Muscle layer of colon (tissue), 2 donors: ENCODE measurements at regions not wholly inside any gene's neighbourhood (a gene's known extent, or its start where the extent isn't known, plus 50 kb on each side); places are given as distances from the start of the nearest gene placed in this dataset.
"Not testable (repeated sequence)": the region's sequence is repeated elsewhere in the genome, so short reads cannot be mapped to it uniquely, and the experiment has no call there.

Experiments used
- H3K27ac ChIP-seq: one replicate; pipeline ENCODE4 v1.7.0; 2013; ENCODE audit warnings: low read depth, mild to moderate bottlenecking, low read length, moderate library complexity
- H3K27me3 ChIP-seq, 2 donors: one replicate each; pipeline ENCODE4 v1.7.0; 2013; ENCODE audit warnings: low read length in 2 of 2, mild to moderate bottlenecking in 2 of 2; ENCODE audit not compliant: insufficient read depth in 2 of 2, control insufficient read depth in 1 of 2
- H3K36me3 ChIP-seq: one replicate; pipeline ENCODE4 v1.7.0; 2013; ENCODE audit warnings: mild to moderate bottlenecking, low read length; ENCODE audit not compliant: insufficient read depth
- H3K4me1 ChIP-seq: one replicate; pipeline ENCODE4 v1.7.0; 2013; ENCODE audit warnings: mild to moderate bottlenecking, low read length; ENCODE audit not compliant: insufficient read depth
- H3K4me3 ChIP-seq, 2 donors: one replicate each; pipeline ENCODE4 v1.7.0; 2013; ENCODE audit warnings: low read length in 2 of 2, low read depth in 1 of 2, mild to moderate bottlenecking in 1 of 2, moderate library complexity in 1 of 2
- H3K9ac ChIP-seq: one replicate; pipeline ENCODE4 v1.7.0; 2013; ENCODE audit warnings: low read length
- H3K9me3 ChIP-seq: one replicate; pipeline ENCODE4 v1.7.0; 2013; ENCODE audit warnings: mild to moderate bottlenecking, low read length
- donor health status: abdominal sarcoma.
- donor health status: Adenocarcinoma of cecum.

DNA sequence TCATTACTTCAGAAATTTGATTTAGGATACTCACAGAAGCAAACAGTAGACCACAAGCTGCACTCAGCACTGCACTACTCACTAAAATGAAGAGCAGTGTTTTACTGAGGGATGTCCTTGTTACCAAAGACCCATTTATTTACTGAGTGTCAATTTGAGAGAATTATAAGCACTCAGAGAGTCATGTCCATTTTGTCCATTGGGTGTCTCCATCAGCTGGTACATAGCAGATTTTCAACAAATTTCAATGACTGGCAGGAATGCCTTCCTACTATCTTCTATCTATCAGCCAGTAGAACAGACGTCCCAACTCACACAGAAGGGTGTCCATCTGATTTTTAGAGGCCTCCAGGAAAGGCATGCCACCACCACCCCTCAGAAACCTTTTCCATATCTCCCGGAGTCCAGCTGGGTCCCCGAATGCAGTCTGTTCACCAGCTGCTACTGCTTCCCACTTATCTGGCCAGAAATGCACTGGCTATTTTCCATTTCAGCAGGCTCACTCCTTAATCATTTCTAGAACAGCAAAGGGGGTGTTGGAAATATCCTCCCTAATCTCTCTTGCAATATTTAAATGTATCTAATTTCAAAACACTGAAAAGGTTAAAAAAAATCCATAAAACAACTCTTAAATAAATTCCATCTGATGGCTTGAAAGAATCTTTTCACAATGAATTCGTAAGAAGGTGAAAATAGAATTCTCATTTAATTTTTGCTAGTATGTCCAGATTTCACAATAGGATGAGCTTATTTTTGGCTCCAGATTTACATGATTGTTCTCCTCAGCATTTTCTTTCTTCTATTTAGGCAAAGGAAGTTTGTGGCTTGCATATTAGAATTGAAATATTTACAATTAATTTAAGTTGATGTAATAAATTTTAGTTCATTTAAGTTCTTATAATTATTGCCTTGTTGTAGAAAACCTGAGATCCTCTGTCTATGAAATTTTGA is 1164.0 kb upstream of the CELF2 start:
- Histone ChIP-seq H3K9me3 (no peaks in the 10 kb centered on the region), H3K27ac (no peak overlapping the region), H3K4me1 (peaks cover 4% of the 10 kb centered on the region), H3K9ac (no peak overlapping the region), H3K36me3 (no peaks in the 10 kb centered on the region), H3K4me3 (no peak overlapping the region), H3K27me3 (no peaks in the 10 kb centered on the region)

DNA sequence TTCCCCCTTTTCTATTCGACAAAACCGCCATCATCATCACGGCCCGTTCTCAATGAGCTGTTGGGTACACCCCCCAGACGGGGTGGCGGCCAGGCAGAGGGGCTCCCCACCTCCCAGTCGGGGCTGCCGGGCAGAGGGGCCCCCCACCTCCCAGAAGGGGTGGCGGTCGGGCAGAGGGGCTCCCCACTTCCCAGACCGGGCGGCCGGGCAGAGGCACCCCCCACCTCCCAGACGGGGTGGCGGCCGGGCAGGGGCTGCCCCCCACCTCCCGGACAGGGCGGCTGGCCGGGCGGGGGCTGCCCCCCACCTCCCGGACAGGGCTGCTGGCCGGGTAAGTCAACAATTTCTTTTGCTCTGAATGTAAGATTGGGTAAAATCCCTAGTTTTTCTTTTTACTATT is 1162.2 kb upstream of the CELF2 start:
- not testable (repeated sequence) for H3K4me3 ChIP-seq, H3K9me3 ChIP-seq, H3K4me1 ChIP-seq, H3K27ac ChIP-seq, H3K27me3 ChIP-seq, H3K36me3 ChIP-seq, H3K9ac ChIP-seq

GRCh38 chr10:9858816-9859215 is 1158.9 kb upstream of the CELF2 start:
- H3K4me1 ChIP-seq: no peaks in the 10 kb centered on the region
- no peak overlapping the region for H3K9ac ChIP-seq
- H3K36me3 ChIP-seq: no peaks in the 10 kb centered on the region
- H3K27ac ChIP-seq: no peak overlapping the region
- H3K27me3 ChIP-seq: no peaks in the 10 kb centered on the region
- H3K4me3 ChIP-seq: no peak overlapping the region
- no peaks in the 10 kb centered on the region for H3K9me3 ChIP-seq

DNA sequence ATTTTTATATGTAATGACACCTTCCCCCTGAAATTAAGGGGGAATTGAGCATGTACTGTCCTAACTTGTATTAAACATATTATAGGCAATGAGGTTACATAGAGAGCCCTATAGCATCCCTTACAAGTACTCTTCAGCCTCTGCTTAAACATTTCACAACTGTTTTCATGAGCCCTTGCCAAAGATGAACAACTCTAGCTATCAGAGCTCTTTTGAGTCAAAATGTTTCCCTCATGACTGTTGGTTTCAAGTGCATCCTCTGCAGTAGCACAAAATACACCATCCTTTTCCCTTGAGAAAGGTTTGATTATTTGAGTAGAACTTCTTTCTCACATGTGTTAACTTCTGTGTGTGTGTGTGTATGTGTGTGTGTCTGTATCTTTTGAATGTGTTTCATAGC is 1157.6 kb upstream of the CELF2 start:
- Histone ChIP-seq H3K27ac (no peak overlapping the region), H3K36me3 (no peaks in the 10 kb centered on the region), H3K27me3 (no peaks in the 10 kb centered on the region), H3K4me3 (no peak overlapping the region), H3K9me3 (no peaks in the 10 kb centered on the region), H3K9ac (no peak overlapping the region), H3K4me1 (no peaks in the 10 kb centered on the region)

GRCh38 chr10:9863559-9864121 is 1154.0 kb upstream of the CELF2 start:
- Histone ChIP-seq H3K4me1 (no peaks in the 10 kb centered on the region), H3K4me3 (no peak overlapping the region), H3K27me3 (no peaks in the 10 kb centered on the region), H3K9ac (no peak overlapping the region), H3K36me3 (no peaks in the 10 kb centered on the region), H3K27ac (no peak overlapping the region), H3K9me3 (no peaks in the 10 kb centered on the region)

DNA sequence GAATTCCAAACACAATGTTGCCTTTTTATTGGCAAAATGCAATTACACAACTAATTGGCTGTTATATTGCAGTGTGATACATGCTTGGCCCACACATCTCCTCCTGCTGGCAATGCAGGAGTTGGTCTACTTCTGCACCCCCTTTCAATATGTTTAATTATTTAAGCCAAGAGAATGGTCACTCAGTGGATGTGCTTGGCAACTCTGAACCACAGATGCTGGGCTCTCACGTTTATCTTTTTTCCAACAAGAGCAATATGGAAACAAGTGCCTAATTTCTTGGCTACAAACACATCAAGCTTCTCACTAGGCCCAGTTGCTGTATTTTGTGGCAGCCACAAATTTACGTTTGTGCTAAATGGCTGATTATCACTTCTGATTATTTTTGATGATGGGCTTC is 1149.2 kb upstream of the CELF2 start:
- H3K36me3 ChIP-seq: no peaks in the 10 kb centered on the region
- H3K4me3 ChIP-seq: no peak overlapping the region
- H3K9ac ChIP-seq: no peak overlapping the region
- no peak overlapping the region for H3K27ac ChIP-seq
- no peaks in the 10 kb centered on the region for H3K27me3 ChIP-seq
- H3K9me3 ChIP-seq: no peaks in the 10 kb centered on the region
- H3K4me1 ChIP-seq: no peaks in the 10 kb centered on the region

- Histone ChIP-seq H3K9ac (no peak overlapping the region), H3K27me3 (no peaks in the 10 kb centered on the region), H3K4me3 (no peak overlapping the region), H3K9me3 (no peaks in the 10 kb centered on the region), H3K27ac (no peak overlapping the region), H3K4me1 (no peaks in the 10 kb centered on the region), H3K36me3 (no peaks in the 10 kb centered on the region)
Measured at GRCh38 chr10:9869205-9869604, 1148.5 kb upstream of the CELF2 start.

GRCh38 chr10:9869606-9870176 is 1148.0 kb upstream of the CELF2 start:
- no peaks in the 10 kb centered on the region for H3K36me3 ChIP-seq
- H3K27ac ChIP-seq: no peak overlapping the region
- no peaks in the 10 kb centered on the region for H3K9me3 ChIP-seq
- H3K27me3 ChIP-seq: no peaks in the 10 kb centered on the region
- no peaks in the 10 kb centered on the region for H3K4me1 ChIP-seq
- no peak overlapping the region for H3K4me3 ChIP-seq
- no peak overlapping the region for H3K9ac ChIP-seq

GRCh38 chr10:9875353-9875752 is 1142.3 kb upstream of the CELF2 start:
- Histone ChIP-seq H3K27me3 (no peaks in the 10 kb centered on the region), H3K4me1 (no peaks in the 10 kb centered on the region), H3K27ac (no peak overlapping the region), H3K9me3 (no peaks in the 10 kb centered on the region), H3K9ac (no peak overlapping the region), H3K36me3 (no peaks in the 10 kb centered on the region), H3K4me3 (no peak overlapping the region)

DNA sequence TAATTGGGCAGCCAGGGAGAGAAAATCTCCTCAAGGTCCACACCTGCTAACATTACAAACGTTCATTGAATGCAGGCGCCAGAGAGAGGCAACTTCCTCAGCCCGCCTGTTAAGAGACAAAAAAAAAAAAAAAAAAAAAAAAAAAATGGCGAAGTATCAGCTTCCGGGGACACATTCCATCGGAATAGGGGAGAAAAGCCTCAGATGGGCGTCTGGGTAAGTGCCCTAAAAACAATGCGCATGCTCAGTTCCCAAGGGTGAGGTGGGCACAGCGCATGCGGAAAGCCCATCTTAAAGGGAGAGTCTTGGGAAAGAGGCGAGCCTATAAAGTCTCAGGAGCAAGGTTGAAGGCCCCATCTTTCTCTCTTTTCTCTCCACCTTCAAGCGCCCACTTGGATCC is 1139.7 kb upstream of the CELF2 start:
- no peak overlapping the region for H3K27ac ChIP-seq
- no peak overlapping the region for H3K4me3 ChIP-seq
- H3K9ac ChIP-seq: no peak overlapping the region
- H3K27me3 ChIP-seq: no peaks in the 10 kb centered on the region
- H3K36me3 ChIP-seq: no peaks in the 10 kb centered on the region
- H3K4me1 ChIP-seq: no peaks in the 10 kb centered on the region
- H3K9me3 ChIP-seq: no peaks in the 10 kb centered on the region

DNA sequence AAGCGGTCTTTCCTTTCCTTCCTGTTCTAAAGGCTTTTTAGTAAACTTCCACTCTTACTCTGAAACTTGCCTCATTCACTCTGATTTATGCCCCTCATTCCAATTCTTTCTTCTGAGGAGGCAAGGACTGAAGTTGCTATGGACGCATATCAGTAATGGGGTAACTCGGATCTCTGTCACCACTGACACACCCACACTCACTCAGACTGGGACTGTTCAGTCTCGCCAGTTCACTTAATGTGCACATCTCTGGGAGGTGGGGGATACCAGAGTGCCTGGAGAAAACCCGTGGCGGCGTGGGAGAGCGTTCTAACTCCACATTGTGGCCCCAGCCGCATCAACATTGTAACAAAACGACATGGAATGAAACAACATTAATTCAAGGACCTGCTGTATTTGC is 1139.3 kb upstream of the CELF2 start:
- Histone ChIP-seq H3K4me1 (no peaks in the 10 kb centered on the region), H3K4me3 (no peak overlapping the region), H3K9me3 (no peaks in the 10 kb centered on the region), H3K27ac (no peak overlapping the region), H3K27me3 (no peaks in the 10 kb centered on the region), H3K36me3 (no peaks in the 10 kb centered on the region), H3K9ac (no peak overlapping the region)
